ENCODE measurements at regions not wholly inside any gene's neighbourhood (a gene's known extent, or its start where the extent isn't known, plus 50 kb on each side); places are given as distances from the start of the nearest gene placed in this dataset.

GRCh38 chr1:29864431-29865022 lies 628.2 kb downstream of the PTPRU start:
- H3K27ac ChIP-seq (ENCODE audit: low read depth, low read length) = no peak overlapping the region
- no peaks in the 10 kb centered on the region for H4K20me1 ChIP-seq (ENCODE audit: control insufficient read depth, insufficient read depth, low read depth, low read length)
- H3K27me3 ChIP-seq (ENCODE audit: control insufficient read depth, low read length) = no peaks in the 10 kb centered on the region
- H3K4me1 ChIP-seq (ENCODE audit: control insufficient read depth, low read length) = no peaks in the 10 kb centered on the region
- no peaks in the 10 kb centered on the region for H3K79me2 ChIP-seq (ENCODE audit: control insufficient read depth, low read length)
- TF ChIP-seq, protein P1, sequence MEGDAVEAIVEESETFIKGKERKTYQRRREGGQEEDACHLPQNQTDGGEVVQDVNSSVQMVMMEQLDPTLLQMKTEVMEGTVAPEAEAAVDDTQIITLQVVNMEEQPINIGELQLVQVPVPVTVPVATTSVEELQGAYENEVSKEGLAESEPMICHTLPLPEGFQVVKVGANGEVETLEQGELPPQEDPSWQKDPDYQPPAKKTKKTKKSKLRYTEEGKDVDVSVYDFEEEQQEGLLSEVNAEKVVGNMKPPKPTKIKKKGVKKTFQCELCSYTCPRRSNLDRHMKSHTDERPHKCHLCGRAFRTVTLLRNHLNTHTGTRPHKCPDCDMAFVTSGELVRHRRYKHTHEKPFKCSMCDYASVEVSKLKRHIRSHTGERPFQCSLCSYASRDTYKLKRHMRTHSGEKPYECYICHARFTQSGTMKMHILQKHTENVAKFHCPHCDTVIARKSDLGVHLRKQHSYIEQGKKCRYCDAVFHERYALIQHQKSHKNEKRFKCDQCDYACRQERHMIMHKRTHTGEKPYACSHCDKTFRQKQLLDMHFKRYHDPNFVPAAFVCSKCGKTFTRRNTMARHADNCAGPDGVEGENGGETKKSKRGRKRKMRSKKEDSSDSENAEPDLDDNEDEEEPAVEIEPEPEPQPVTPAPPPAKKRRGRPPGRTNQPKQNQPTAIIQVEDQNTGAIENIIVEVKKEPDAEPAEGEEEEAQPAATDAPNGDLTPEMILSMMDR (IDR thresholded peaks at IDR 0.05; ENCODE audit: low read depth, low read length, poor library complexity, severe bottlenecking) = no peak
- TF ChIP-seq EZH2phosphoT487 (IDR thresholded peaks at IDR 0.05; ENCODE audit: borderline replicate concordance, low read length) = no peak
- no peaks in the 10 kb centered on the region for H3K9me2 ChIP-seq (replicated peaks; ENCODE audit: control insufficient read depth, low read length)
- H3F3A ChIP-seq (ENCODE audit: control insufficient read depth, insufficient read depth) = no peaks in the 10 kb centered on the region
- H3K4me3 ChIP-seq (ENCODE audit: low read length) = no peak overlapping the region
- peaks cover 19% of the 10 kb centered on the region; the same call in 1 of the 2 replicates for H3K9me3 ChIP-seq (ENCODE audit: control insufficient read depth, insufficient read depth, low read length)
- no peak overlapping the region for H3K4me2 ChIP-seq (ENCODE audit: low read length)
- no peaks in the 10 kb centered on the region for H3K36me3 ChIP-seq (ENCODE audit: control insufficient read depth, low read length)

DNA sequence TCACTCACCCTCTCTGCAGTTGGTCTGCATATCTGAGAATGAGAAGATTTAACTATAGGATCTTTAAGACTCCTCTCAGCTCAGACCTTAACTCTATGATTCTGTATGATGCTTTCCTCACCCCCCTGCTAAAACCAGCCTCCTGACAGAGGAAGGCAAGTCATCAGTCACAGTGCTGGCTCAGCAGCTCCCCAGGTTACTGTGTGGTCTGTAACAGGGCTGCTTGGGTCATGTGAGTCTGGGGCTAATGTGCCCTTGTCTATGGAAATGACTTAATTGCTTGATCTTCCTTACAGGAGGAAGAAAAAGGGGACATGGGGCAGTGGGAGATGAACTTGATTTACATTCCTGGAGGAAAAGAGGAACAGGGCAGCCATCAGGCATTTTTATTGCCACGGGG lies 625.6 kb downstream of the PTPRU start:
- TF ChIP-seq EZH2phosphoT487 (IDR thresholded peaks at IDR 0.05; ENCODE audit: borderline replicate concordance, low read length) = no peak
- TF ChIP-seq, protein P1 (IDR thresholded peaks at IDR 0.05; ENCODE audit: low read depth, low read length, poor library complexity, severe bottlenecking) = no peak
- no peak overlapping the region for H3K27ac ChIP-seq (ENCODE audit: low read depth, low read length)

DNA sequence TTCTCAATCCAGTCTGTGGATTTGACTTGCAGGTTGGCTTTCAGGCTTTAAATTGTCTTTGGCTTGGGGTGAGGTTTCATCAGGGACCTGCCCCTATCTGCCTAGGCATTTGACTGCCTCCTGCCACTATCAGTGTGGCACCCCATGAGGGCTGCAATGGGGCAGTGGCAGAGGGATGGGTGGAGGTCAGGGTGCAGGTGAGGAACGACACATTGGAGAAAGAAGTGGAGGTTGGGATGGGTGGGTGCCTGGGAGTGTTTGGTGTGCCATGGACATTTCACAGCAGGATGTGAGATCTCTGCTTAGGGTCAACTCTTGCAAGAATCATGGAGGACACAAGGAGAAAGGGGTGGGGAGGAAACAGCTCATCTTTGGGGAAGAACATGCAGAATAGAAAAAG lies 625.1 kb downstream of the PTPRU start:
- no peak overlapping the region for H3K4me2 ChIP-seq (ENCODE audit: low read length)
- H3K4me1 ChIP-seq (ENCODE audit: control insufficient read depth, low read length) = no peaks in the 10 kb centered on the region
- TF ChIP-seq, protein P1 (IDR thresholded peaks at IDR 0.05; ENCODE audit: low read depth, low read length, poor library complexity, severe bottlenecking) = no peak
- no peak for TF ChIP-seq EZH2phosphoT487 (IDR thresholded peaks at IDR 0.05; ENCODE audit: borderline replicate concordance, low read length)
- no peaks in the 10 kb centered on the region for H3K79me2 ChIP-seq (ENCODE audit: control insufficient read depth, low read length)
- no peaks in the 10 kb centered on the region for H4K20me1 ChIP-seq (ENCODE audit: control insufficient read depth, insufficient read depth, low read depth, low read length)
- H3K36me3 ChIP-seq (ENCODE audit: control insufficient read depth, low read length) = no peaks in the 10 kb centered on the region
- H3K9me3 ChIP-seq (ENCODE audit: control insufficient read depth, insufficient read depth, low read length) = peaks cover 19% of the 10 kb centered on the region; the same call in 1 of the 2 replicates
- H3K9me2 ChIP-seq (replicated peaks; ENCODE audit: control insufficient read depth, low read length) = no peaks in the 10 kb centered on the region
- no peak overlapping the region for H3K4me3 ChIP-seq (ENCODE audit: low read length)
- no peaks in the 10 kb centered on the region for H3K27me3 ChIP-seq (ENCODE audit: control insufficient read depth, low read length)
- H3F3A ChIP-seq (ENCODE audit: control insufficient read depth, insufficient read depth) = no peaks in the 10 kb centered on the region
- H3K27ac ChIP-seq (ENCODE audit: low read depth, low read length) = no peak overlapping the region

More for the DNA sequence above, 625.6 kb downstream of the PTPRU start:
- peaks cover 19% of the 10 kb centered on the region; the same call in 1 of the 2 replicates for H3K9me3 ChIP-seq (ENCODE audit: control insufficient read depth, insufficient read depth, low read length)
- H3K36me3 ChIP-seq (ENCODE audit: control insufficient read depth, low read length) = no peaks in the 10 kb centered on the region
- no peaks in the 10 kb centered on the region for H4K20me1 ChIP-seq (ENCODE audit: control insufficient read depth, insufficient read depth, low read depth, low read length)
- H3K79me2 ChIP-seq (ENCODE audit: control insufficient read depth, low read length) = no peaks in the 10 kb centered on the region
- H3K4me1 ChIP-seq (ENCODE audit: control insufficient read depth, low read length) = no peaks in the 10 kb centered on the region
- no peaks in the 10 kb centered on the region for H3K9me2 ChIP-seq (replicated peaks; ENCODE audit: control insufficient read depth, low read length)
- no peaks in the 10 kb centered on the region for H3F3A ChIP-seq (ENCODE audit: control insufficient read depth, insufficient read depth)
- no peak overlapping the region for H3K4me2 ChIP-seq (ENCODE audit: low read length)
- H3K4me3 ChIP-seq (ENCODE audit: low read length) = no peak overlapping the region
- H3K27me3 ChIP-seq (ENCODE audit: control insufficient read depth, low read length) = no peaks in the 10 kb centered on the region
